DND-41 (cell line): ENCODE measurements at regions not wholly inside any gene's neighbourhood (a gene's known extent, or its start where the extent isn't known, plus 50 kb on each side); places are given as distances from the start of the nearest gene placed in this dataset.

Experiments
- ATAC-seq: fragments of 200-7000 bp; cut with Tn5 transposase; 3 replicates; pipeline ENCODE4 v1.9.1; 2021; ENCODE audit warnings: low read depth; ENCODE audit not compliant: insufficient read depth
- DNase-seq: peaks from one replicate; pipeline ENCODE4 v3.0.0-alpha.2; 2020
- H2AFZ ChIP-seq: 2 replicates; pipeline ENCODE4 v1.6.0; 2012; ENCODE audit warnings: low read depth, low read length
- H3K27ac ChIP-seq: 2 replicates; pipeline ENCODE4 v1.5.1; 2012; ENCODE audit warnings: low read length, inconsistent platforms
- H3K27me3 ChIP-seq: fragments of 200-600 bp; sonication (generic); 2 replicates; pipeline ENCODE4 v1.6.0; 2012; ENCODE audit warnings: low read length, mild to moderate bottlenecking, inconsistent platforms; ENCODE audit not compliant: insufficient read depth, poor library complexity
- H3K36me3 ChIP-seq: 2 replicates; pipeline ENCODE4 v1.5.1; 2012; ENCODE audit warnings: low read length, inconsistent platforms; ENCODE audit not compliant: insufficient read depth
- H3K4me1 ChIP-seq: 2 replicates; pipeline ENCODE4 v1.5.1; 2012; ENCODE audit warnings: mild to moderate bottlenecking, low read length; ENCODE audit not compliant: insufficient read depth
- H3K4me2 ChIP-seq: 2 replicates; pipeline ENCODE4 v1.6.0; 2012; ENCODE audit warnings: mild to moderate bottlenecking, moderate library complexity, low read length, inconsistent platforms; ENCODE audit not compliant: insufficient read depth
- H3K4me3 ChIP-seq, 2 experiments: fragments of 200-600 bp in 1 of 2; shearing (Covaris generic) in 1 of 2; 2 replicates each; pipeline ENCODE4 v1.5.1; 2012 to 2016; ENCODE audit warnings: inconsistent platforms in 2 of 2, low read length in 2 of 2, mild to moderate bottlenecking in 2 of 2, low read depth in 1 of 2, moderate library complexity in 1 of 2
- H3K79me2 ChIP-seq: 2 replicates; pipeline ENCODE4 v1.6.0; 2012; ENCODE audit warnings: low read length, inconsistent platforms; ENCODE audit not compliant: insufficient read depth
- H3K9ac ChIP-seq: 2 replicates; pipeline ENCODE4 v1.6.0; 2012; ENCODE audit warnings: low read depth, mild to moderate bottlenecking, inconsistent platforms, low read length, moderate library complexity
- H3K9me3 ChIP-seq: 2 replicates; pipeline ENCODE4 v1.5.1; 2012; ENCODE audit warnings: low read length, moderate library complexity, mild to moderate bottlenecking, inconsistent platforms; ENCODE audit not compliant: insufficient read depth, severe bottlenecking
- H4K20me1 ChIP-seq: 2 replicates; pipeline ENCODE4 v1.6.0; 2012; ENCODE audit warnings: low read length; ENCODE audit not compliant: insufficient read depth
- CTCF ChIP-seq: IDR thresholded peaks from 2 replicates; pipeline ENCODE4 v1.5.1; 2012; ENCODE audit warnings: borderline replicate concordance, low read length, moderate library complexity, mild to moderate bottlenecking; ENCODE audit not compliant: poor library complexity, severe bottlenecking; ENCODE audit errors: extremely low read depth
- EZH2 ChIP-seq: IDR thresholded peaks from 3 replicates; pipeline ENCODE4 v1.6.1; 2012; ENCODE audit warnings: borderline replicate concordance, low read depth, mild to moderate bottlenecking, moderate library complexity, low read length, inconsistent platforms; ENCODE audit not compliant: severe bottlenecking

- no peaks in the 10 kb centered on the region for H4K20me1 ChIP-seq
- no peak for ATAC-seq
- DNase-seq, result no peak
- no peak overlapping the region for H2AFZ ChIP-seq
- H3K4me3 ChIP-seq, result no peak overlapping the region
- no peak overlapping the region for H3K4me2 ChIP-seq
- no peak overlapping the region for H3K27ac ChIP-seq
- TF ChIP-seq EZH2 (no peak), CTCF (no peak)
- peaks cover 18% of the 10 kb centered on the region for H3K9me3 ChIP-seq
- H3K36me3 ChIP-seq, result 0 out of 2 replicates have a peak, but pooled peaks cover 4% of the 10 kb centered on the region
- no peaks in the 10 kb centered on the region for H3K79me2 ChIP-seq
- no peak overlapping the region for H3K9ac ChIP-seq
- H3K27me3 ChIP-seq, result no peaks in the 10 kb centered on the region
- H3K4me1 ChIP-seq, result peaks cover 10% of the 10 kb centered on the region
Observed at GRCh38 chr3:110598847-110599490, 472.6 kb upstream of the NECTIN3 start.

GRCh38 chr3:110608566-110608965, 463.1 kb upstream of the NECTIN3 start:
- no peak overlapping the region for H3K4me2 ChIP-seq
- H4K20me1 ChIP-seq, result no peaks in the 10 kb centered on the region
- no peak overlapping the region for H3K4me3 ChIP-seq
- TF ChIP-seq EZH2, result no peak
- TF ChIP-seq CTCF, result no peak
- no peaks in the 10 kb centered on the region for H3K4me1 ChIP-seq
- H2AFZ ChIP-seq, result no peak overlapping the region
- H3K27ac ChIP-seq, result no peak overlapping the region
- no peaks in the 10 kb centered on the region for H3K79me2 ChIP-seq
- ATAC-seq (no peak), DNase-seq (no peak)
- no peaks in the 10 kb centered on the region for H3K36me3 ChIP-seq
- H3K9me3 ChIP-seq, result no peaks in the 10 kb centered on the region
- no peak overlapping the region for H3K9ac ChIP-seq
- no peaks in the 10 kb centered on the region for H3K27me3 ChIP-seq

- no peaks in the 10 kb centered on the region for H3K4me1 ChIP-seq
Observed at GRCh38 chr3:110612045-110612444, 459.6 kb upstream of the NECTIN3 start.

More at GRCh38 chr3:110612045-110612444, 459.6 kb upstream of the NECTIN3 start:
- H3K27ac ChIP-seq, result no peak overlapping the region
- ATAC-seq (no peak), DNase-seq (no peak)
- no peak overlapping the region for H3K4me2 ChIP-seq
- no peaks in the 10 kb centered on the region for H3K36me3 ChIP-seq
- no peak for TF ChIP-seq CTCF
- no peak for TF ChIP-seq EZH2
- no peak overlapping the region for H3K9ac ChIP-seq
- H2AFZ ChIP-seq, result no peak overlapping the region
- H4K20me1 ChIP-seq, result no peaks in the 10 kb centered on the region
- H3K9me3 ChIP-seq, result no peaks in the 10 kb centered on the region
- H3K27me3 ChIP-seq, result no peaks in the 10 kb centered on the region
- H3K79me2 ChIP-seq, result no peaks in the 10 kb centered on the region
- H3K4me3 ChIP-seq, result no peak overlapping the region
